GM23248 (cell line): ENCODE measurements at regions not wholly inside any gene's neighbourhood (a gene's known extent, or its start where the extent isn't known, plus 50 kb on each side); places are given as distances from the start of the nearest gene placed in this dataset.

Experiments
- EZH2 ChIP-seq: fragments of 200-600 bp; sonication (generic); IDR thresholded peaks from 2 replicates; pipeline ENCODE4 v1.6.1; 2018; ENCODE audit warnings: antibody characterized with exemption, mild to moderate bottlenecking; ENCODE audit not compliant: insufficient read depth, poor library complexity, severe bottlenecking
- EZH2phosphoT487 ChIP-seq: fragments of 200-600 bp; sonication (generic); IDR thresholded peaks from 2 replicates; pipeline ENCODE4 v1.6.1; 2018; ENCODE audit warnings: antibody characterized with exemption, moderate library complexity, mild to moderate bottlenecking, low read depth; ENCODE audit not compliant: insufficient read depth

DNA sequence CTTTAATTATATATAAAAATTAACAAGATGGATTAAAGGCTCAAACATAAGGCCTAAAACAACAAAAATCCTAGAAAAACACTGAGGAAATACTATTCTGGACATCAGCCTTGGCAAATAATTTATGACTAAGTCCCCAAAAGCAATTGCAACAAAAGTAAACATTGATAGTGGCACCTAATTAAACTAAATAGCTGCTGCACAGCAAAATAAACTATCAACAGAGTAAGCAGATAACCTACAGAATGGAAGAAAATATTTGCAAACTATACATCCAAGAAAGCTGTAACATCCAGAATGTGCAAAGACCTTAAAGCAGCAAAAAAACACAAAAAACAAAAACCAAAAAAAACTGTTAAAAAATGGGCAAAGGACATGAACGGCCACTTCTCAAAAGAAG, 384.0 kb upstream of the SEMA3D start:
- TF ChIP-seq EZH2 = no peak
- no peak for TF ChIP-seq EZH2phosphoT487
